ENCODE measurements at regions not wholly inside any gene's neighbourhood (a gene's known extent, or its start where the extent isn't known, plus 50 kb on each side); places are given as distances from the start of the nearest gene placed in this dataset.

DNA sequence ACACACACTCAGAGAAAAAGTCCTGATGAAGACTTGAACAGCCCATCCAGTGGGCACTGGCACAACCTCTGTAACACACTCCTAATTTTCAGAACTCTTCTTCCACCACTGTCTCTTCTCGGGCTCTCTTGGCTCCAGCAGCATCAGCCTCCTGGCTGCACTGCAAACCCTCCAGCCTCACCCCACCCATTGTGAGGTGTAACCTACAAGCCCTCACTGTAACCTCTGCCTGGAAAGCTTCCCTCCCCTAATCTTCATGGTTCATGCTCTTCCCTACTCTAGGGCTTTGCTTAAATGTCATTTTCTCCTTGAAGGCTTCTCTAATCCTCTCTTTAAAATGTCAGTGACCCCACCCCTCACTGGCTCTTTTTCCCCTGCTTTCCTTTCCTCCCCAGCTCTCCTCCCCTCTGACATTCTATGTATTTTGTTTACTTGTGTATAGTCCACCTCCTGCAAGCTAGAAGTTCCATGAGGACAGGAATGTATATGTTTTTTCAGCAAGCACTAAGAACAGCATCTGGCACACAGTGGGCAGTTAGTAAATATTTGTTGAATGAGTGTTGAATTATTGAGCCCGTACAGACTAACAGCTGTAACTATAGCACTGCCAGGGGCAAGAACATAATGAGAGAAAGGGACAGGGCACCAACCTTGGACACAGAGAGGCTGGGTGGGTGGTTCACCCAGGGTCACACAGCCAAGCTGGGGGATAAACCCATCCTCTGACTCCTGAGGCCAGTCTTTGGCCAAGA is 76.4 kb downstream of the ESM1 start:
- H3K79me2 ChIP-seq (ENCODE audit: low read length), result no peaks in the 10 kb centered on the region
- H4K20me1 ChIP-seq (ENCODE audit: insufficient read depth, low read length), result no peaks in the 10 kb centered on the region
- 0 out of 2 replicates have a peak, but pooled peaks cover under 1% of the 10 kb centered on the region for H3F3A ChIP-seq (ENCODE audit: insufficient read depth, low read length)
- H3K4me1 ChIP-seq (ENCODE audit: low read length), result peaks cover 5% of the 10 kb centered on the region
- no peak overlapping the region for H2AFZ ChIP-seq (ENCODE audit: low read length)
- H3K4me3 ChIP-seq (ENCODE audit: low read length), result no peak overlapping the region
- no peaks in the 10 kb centered on the region for H3K27me3 ChIP-seq (replicated peaks; ENCODE audit: insufficient read depth, low read length)
- H3K9me3 ChIP-seq (replicated peaks; ENCODE audit: insufficient read depth, low read length), result no peaks in the 10 kb centered on the region
- H3K4me2 ChIP-seq (ENCODE audit: low read depth, low read length), result no peak overlapping the region
- DNase-seq, result no peak
- TF ChIP-seq CTCF (IDR thresholded peaks at IDR 0.05; ENCODE audit: low read length) (no peak), EZH2 (optimal IDR thresholded peaks at IDR 0.05; ENCODE audit: low read depth, low read length) (no peak), EZH2phosphoT487 (IDR thresholded peaks at IDR 0.05; ENCODE audit: low read length) (no peak)
- H3K36me3 ChIP-seq (replicated peaks; ENCODE audit: insufficient read depth, low read length), result no peaks in the 10 kb centered on the region
- H3K27ac ChIP-seq (ENCODE audit: low read length), result no peak overlapping the region
- no peaks in the 10 kb centered on the region for H3K9me2 ChIP-seq (replicated peaks; ENCODE audit: insufficient read depth, low read length)
- no peak overlapping the region for H3K9ac ChIP-seq (ENCODE audit: low read length)

- Histone ChIP-seq H2AFZ (ENCODE audit: low read length) (no peak overlapping the region), H3F3A (ENCODE audit: insufficient read depth, low read length) (peaks cover 21% of the 10 kb centered on the region), H4K20me1 (ENCODE audit: insufficient read depth, low read length) (no peaks in the 10 kb centered on the region), H3K4me3 (ENCODE audit: low read length) (no peak overlapping the region), H3K79me2 (ENCODE audit: low read length) (no peaks in the 10 kb centered on the region), H3K4me1 (ENCODE audit: low read length) (peaks cover 32% of the 10 kb centered on the region), H3K4me2 (ENCODE audit: low read depth, low read length) (no peak overlapping the region), H3K27ac (ENCODE audit: low read length) (no peak overlapping the region), H3K9me2 (replicated peaks; ENCODE audit: insufficient read depth, low read length) (no peaks in the 10 kb centered on the region), H3K9ac (ENCODE audit: low read length) (no peak overlapping the region), H3K9me3 (replicated peaks; ENCODE audit: insufficient read depth, low read length) (no peaks in the 10 kb centered on the region), H3K27me3 (replicated peaks; ENCODE audit: insufficient read depth, low read length) (no peaks in the 10 kb centered on the region), H3K36me3 (replicated peaks; ENCODE audit: insufficient read depth, low read length) (no peaks in the 10 kb centered on the region)
- peak; percentile 71 for DNase-seq
- TF ChIP-seq EZH2 (optimal IDR thresholded peaks at IDR 0.05; ENCODE audit: low read depth, low read length), result no peak
- no peak for TF ChIP-seq EZH2phosphoT487 (IDR thresholded peaks at IDR 0.05; ENCODE audit: low read length)
- peak; percentile 80 for TF ChIP-seq CTCF (IDR thresholded peaks at IDR 0.05; ENCODE audit: low read length)
These were observed 79.4 kb downstream of the ESM1 start for GRCh38 chr5:54905942-54906537.

GRCh38 chr5:54905246-54905795 is 80.1 kb downstream of the ESM1 start:
- Histone ChIP-seq H3K4me1 (ENCODE audit: low read length) (peaks cover 33% of the 10 kb centered on the region), H3K27ac (ENCODE audit: low read length) (no peak overlapping the region), H3K36me3 (replicated peaks; ENCODE audit: insufficient read depth, low read length) (no peaks in the 10 kb centered on the region), H3F3A (ENCODE audit: insufficient read depth, low read length) (peaks cover 21% of the 10 kb centered on the region), H3K79me2 (ENCODE audit: low read length) (no peaks in the 10 kb centered on the region), H3K9ac (ENCODE audit: low read length) (no peak overlapping the region), H3K9me2 (replicated peaks; ENCODE audit: insufficient read depth, low read length) (no peaks in the 10 kb centered on the region), H3K4me3 (ENCODE audit: low read length) (no peak overlapping the region), H3K9me3 (replicated peaks; ENCODE audit: insufficient read depth, low read length) (no peaks in the 10 kb centered on the region), H4K20me1 (ENCODE audit: insufficient read depth, low read length) (no peaks in the 10 kb centered on the region), H2AFZ (ENCODE audit: low read length) (no peak overlapping the region), H3K4me2 (ENCODE audit: low read depth, low read length) (no peak overlapping the region), H3K27me3 (replicated peaks; ENCODE audit: insufficient read depth, low read length) (no peaks in the 10 kb centered on the region)
- no peak for DNase-seq
- TF ChIP-seq EZH2 (optimal IDR thresholded peaks at IDR 0.05; ENCODE audit: low read depth, low read length) (no peak), EZH2phosphoT487 (IDR thresholded peaks at IDR 0.05; ENCODE audit: low read length) (no peak), CTCF (IDR thresholded peaks at IDR 0.05; ENCODE audit: low read length) (no peak)
